ENCODE measurements at regions not wholly inside any gene's neighbourhood (a gene's known extent, or its start where the extent isn't known, plus 50 kb on each side); places are given as distances from the start of the nearest gene placed in this dataset.

DNA sequence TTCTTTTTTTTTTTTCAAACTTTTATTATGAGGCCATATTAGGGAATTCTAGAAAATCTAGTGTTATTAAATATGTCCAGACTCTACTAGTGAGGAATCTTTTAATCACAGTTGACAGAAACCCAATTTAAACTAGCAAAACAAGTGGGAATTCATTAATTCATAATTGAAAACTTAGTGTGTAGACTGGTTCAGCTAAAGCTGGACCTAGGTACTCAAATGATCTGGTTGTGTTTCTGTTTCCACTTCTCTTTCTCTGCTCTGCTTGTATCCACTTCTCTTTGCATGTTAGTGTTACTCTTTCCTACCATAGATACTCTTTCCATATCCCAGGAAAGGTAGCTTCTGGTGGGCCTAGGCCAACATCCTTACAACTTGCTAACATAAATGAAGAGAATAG, 81.2 kb upstream of the HIVEP3 start:
- intact Hi-C loops (cut with DNase I), result no loop called here
- DNase-seq (no peak), FAIRE-seq (no peak)
- Histone ChIP-seq H3K4me1 (ENCODE audit: control insufficient read depth in 2 of 3, insufficient read depth in 2 of 3, low read depth in 1 of 3, low read length in 3 of 3) (peaks cover 0 to 5% (median 0%) of the 10 kb centered on the region in 3 donors), H3K4me3 (ENCODE audit: low read length in 3 of 3) (no peak overlapping the region), H3K9me3 (ENCODE audit: control insufficient read depth in 2 of 3, insufficient read depth in 1 of 3, low read length in 3 of 3) (no peaks in the 10 kb centered on the region), H3K27ac (ENCODE audit: low read depth in 2 of 2, low read length in 2 of 2) (no peak overlapping the region), H3K36me3 (ENCODE audit: control insufficient read depth in 2 of 3, insufficient read depth in 3 of 3, low read length in 3 of 3) (no peaks in the 10 kb centered on the region), H3K9ac (ENCODE audit: low read length in 3 of 3) (no peak overlapping the region), H3K27me3 (ENCODE audit: control insufficient read depth, insufficient read depth, low read length) (no peaks in the 10 kb centered on the region)
- TF ChIP-seq, protein P1, sequence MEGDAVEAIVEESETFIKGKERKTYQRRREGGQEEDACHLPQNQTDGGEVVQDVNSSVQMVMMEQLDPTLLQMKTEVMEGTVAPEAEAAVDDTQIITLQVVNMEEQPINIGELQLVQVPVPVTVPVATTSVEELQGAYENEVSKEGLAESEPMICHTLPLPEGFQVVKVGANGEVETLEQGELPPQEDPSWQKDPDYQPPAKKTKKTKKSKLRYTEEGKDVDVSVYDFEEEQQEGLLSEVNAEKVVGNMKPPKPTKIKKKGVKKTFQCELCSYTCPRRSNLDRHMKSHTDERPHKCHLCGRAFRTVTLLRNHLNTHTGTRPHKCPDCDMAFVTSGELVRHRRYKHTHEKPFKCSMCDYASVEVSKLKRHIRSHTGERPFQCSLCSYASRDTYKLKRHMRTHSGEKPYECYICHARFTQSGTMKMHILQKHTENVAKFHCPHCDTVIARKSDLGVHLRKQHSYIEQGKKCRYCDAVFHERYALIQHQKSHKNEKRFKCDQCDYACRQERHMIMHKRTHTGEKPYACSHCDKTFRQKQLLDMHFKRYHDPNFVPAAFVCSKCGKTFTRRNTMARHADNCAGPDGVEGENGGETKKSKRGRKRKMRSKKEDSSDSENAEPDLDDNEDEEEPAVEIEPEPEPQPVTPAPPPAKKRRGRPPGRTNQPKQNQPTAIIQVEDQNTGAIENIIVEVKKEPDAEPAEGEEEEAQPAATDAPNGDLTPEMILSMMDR (IDR thresholded peaks at IDR 0.05; ENCODE audit: borderline replicate concordance, extremely low read depth, insufficient read depth), result no peak

DNA sequence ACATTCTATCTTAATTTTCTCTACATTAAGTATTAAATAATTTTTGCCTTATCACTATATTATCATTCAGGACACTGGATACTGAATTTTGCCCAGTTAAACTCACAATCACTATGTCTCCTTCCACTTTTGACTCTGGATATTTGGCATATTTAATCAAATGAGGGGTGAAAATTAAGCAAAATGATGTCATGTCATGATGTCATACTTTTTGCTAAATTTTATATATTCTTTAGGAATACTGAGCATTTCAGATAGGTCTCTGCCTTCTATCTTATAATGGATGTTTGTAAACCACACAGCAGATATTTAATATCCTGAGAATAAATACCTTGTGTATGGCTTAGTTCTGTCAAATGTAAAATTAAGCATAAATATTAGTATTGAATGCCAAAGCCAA, 79.5 kb upstream of the HIVEP3 start:
- H3K4me3 ChIP-seq (ENCODE audit: low read length in 3 of 3), result no peak overlapping the region
- TF ChIP-seq, protein P1 (IDR thresholded peaks at IDR 0.05; ENCODE audit: borderline replicate concordance, extremely low read depth, insufficient read depth), result no peak
- no peak for FAIRE-seq

DNA sequence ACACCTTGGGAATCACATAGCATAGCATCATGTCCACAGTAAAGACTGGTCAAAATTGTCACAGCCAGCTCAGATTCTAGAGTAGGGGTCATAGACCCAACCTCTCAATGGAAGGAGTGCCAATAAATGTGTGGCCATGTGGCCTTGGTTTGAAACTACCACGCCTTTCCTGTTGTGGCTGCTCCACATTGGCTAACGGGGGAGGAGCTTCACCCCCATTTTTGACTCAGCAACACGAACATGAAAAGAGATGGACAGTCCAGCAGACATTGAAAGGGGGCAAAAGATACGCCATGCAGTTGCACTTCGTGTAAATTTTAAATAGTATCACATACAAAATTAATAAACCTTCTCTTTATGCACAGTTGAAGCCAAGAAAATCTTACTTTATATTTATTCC, 78.4 kb upstream of the HIVEP3 start:
- FAIRE-seq (no peak), DNase-seq (no peak)
- TF ChIP-seq, protein P1 (IDR thresholded peaks at IDR 0.05; ENCODE audit: borderline replicate concordance, extremely low read depth, insufficient read depth), result no peak
- no peaks in the 10 kb centered on the region for H3K27me3 ChIP-seq (ENCODE audit: control insufficient read depth, insufficient read depth, low read length)
- H3K9ac ChIP-seq (ENCODE audit: low read length in 3 of 3), result no peak overlapping the region
- intact Hi-C loops (cut with DNase I), result no loop called here
- no peaks in the 10 kb centered on the region for H3K9me3 ChIP-seq (ENCODE audit: control insufficient read depth in 2 of 3, insufficient read depth in 1 of 3, low read length in 3 of 3)
- H3K27ac ChIP-seq (ENCODE audit: low read depth in 2 of 2, low read length in 2 of 2), result no peak overlapping the region
- H3K4me3 ChIP-seq (ENCODE audit: low read length in 3 of 3), result no peak overlapping the region
- H3K36me3 ChIP-seq (ENCODE audit: control insufficient read depth in 2 of 3, insufficient read depth in 3 of 3, low read length in 3 of 3), result no peaks in the 10 kb centered on the region
- H3K4me1 ChIP-seq (ENCODE audit: control insufficient read depth in 2 of 3, insufficient read depth in 2 of 3, low read depth in 1 of 3, low read length in 3 of 3), result no peaks in the 10 kb centered on the region

More for the DNA sequence above, 79.5 kb upstream of the HIVEP3 start:
- no peak for DNase-seq
- H3K9ac ChIP-seq (ENCODE audit: low read length in 3 of 3), result no peak overlapping the region
- no peaks in the 10 kb centered on the region for H3K27me3 ChIP-seq (ENCODE audit: control insufficient read depth, insufficient read depth, low read length)
- no peaks in the 10 kb centered on the region for H3K4me1 ChIP-seq (ENCODE audit: control insufficient read depth in 2 of 3, insufficient read depth in 2 of 3, low read depth in 1 of 3, low read length in 3 of 3)
- H3K27ac ChIP-seq (ENCODE audit: low read depth in 2 of 2, low read length in 2 of 2), result no peak overlapping the region
- H3K9me3 ChIP-seq (ENCODE audit: control insufficient read depth in 2 of 3, insufficient read depth in 1 of 3, low read length in 3 of 3), result no peaks in the 10 kb centered on the region
- intact Hi-C loops (cut with DNase I), result no loop called here
- no peaks in the 10 kb centered on the region for H3K36me3 ChIP-seq (ENCODE audit: control insufficient read depth in 2 of 3, insufficient read depth in 3 of 3, low read length in 3 of 3)

DNA sequence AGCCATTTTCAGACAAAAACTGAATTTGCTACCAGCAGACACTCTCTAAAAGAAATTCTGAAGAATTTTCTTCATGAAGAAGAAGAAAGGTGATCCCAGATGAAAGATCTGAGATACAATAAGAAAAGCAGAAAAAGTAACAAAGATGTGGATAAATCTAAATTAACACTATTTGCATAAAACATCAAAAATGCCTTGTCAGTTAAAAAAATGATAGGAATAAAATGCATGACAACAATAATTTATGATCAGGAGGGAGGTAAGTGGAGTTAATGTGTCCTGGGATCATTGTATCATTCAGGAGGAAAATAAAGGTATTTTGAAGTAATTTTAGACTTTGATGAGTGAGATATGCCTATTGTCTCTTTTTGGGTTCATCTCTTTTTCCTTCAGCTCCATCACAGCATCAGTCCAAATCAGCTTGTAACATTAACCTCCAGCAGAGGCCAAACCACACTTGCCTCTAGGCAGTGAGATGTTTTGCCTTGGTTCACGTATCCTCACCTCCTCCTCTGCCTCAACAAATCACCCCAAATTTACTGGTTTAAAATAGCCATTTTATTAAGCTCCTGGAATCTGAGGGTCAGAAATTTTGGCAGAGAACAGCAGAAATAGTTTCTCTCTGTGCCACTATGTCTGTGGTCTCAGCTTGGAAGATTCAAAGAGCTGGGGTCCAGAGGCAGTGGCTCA, 76.9 kb upstream of the HIVEP3 start:
- TF ChIP-seq, protein P1 (IDR thresholded peaks at IDR 0.05; ENCODE audit: borderline replicate concordance, extremely low read depth, insufficient read depth), result no peak
- DNase-seq (no peak), FAIRE-seq (no peak)
- no peaks in the 10 kb centered on the region for H3K36me3 ChIP-seq (ENCODE audit: control insufficient read depth in 2 of 3, insufficient read depth in 3 of 3, low read length in 3 of 3)
- H3K4me3 ChIP-seq (ENCODE audit: low read length in 3 of 3), result no peak overlapping the region
- H3K9me3 ChIP-seq (ENCODE audit: control insufficient read depth in 2 of 3, insufficient read depth in 1 of 3, low read length in 3 of 3), result no peaks in the 10 kb centered on the region
- H3K4me1 ChIP-seq (ENCODE audit: control insufficient read depth in 2 of 3, insufficient read depth in 2 of 3, low read depth in 1 of 3, low read length in 3 of 3), result no peaks in the 10 kb centered on the region
- no peak overlapping the region for H3K27ac ChIP-seq (ENCODE audit: low read depth in 2 of 2, low read length in 2 of 2)
- H3K27me3 ChIP-seq (ENCODE audit: control insufficient read depth, insufficient read depth, low read length), result no peaks in the 10 kb centered on the region
- intact Hi-C loops (cut with DNase I), result no loop called here
- H3K9ac ChIP-seq (ENCODE audit: low read length in 3 of 3), result no peak overlapping the region

Data from kidney (tissue), 13 donors.